GM23338 (cell line): ENCODE measurements at regions not wholly inside any gene's neighbourhood (a gene's known extent, or its start where the extent isn't known, plus 50 kb on each side); places are given as distances from the start of the nearest gene placed in this dataset.

Experiments used
- CREB1 ChIP-seq: fragments of 250-450 bp; sonication (Bioruptor Pico); IDR thresholded peaks from 2 replicates; pipeline ENCODE4 v1.5.0; 2020; ENCODE audit warnings: low read depth, mild to moderate bottlenecking, moderate library complexity
- EZH2phosphoT487 ChIP-seq: fragments of 200-600 bp; sonication (generic); IDR thresholded peaks from one replicate; pipeline ENCODE4 v1.8.1; 2018; ENCODE audit warnings: antibody characterized with exemption; ENCODE audit not compliant: unreplicated experiment
- NANOG ChIP-seq: IDR thresholded peaks from 2 replicates; pipeline ENCODE4 v1.6.1; 2016; ENCODE audit warnings: antibody characterized with exemption, borderline replicate concordance
- POLR2AphosphoS5 ChIP-seq: IDR thresholded peaks from 2 replicates; pipeline ENCODE4 v1.6.1; 2016; ENCODE audit warnings: antibody characterized with exemption, low read depth
- REST ChIP-seq: IDR thresholded peaks from one replicate; pipeline ENCODE4 v1.6.1; 2018; ENCODE audit warnings: antibody characterized with exemption; ENCODE audit not compliant: unreplicated experiment
- ZNF114 ChIP-seq: fragments of 250-450 bp; sonication (Bioruptor Pico); IDR thresholded peaks from 2 replicates; pipeline ENCODE4 v1.5.0; 2020; ENCODE audit warnings: mild to moderate bottlenecking, moderate library complexity
- ZNF331 ChIP-seq: fragments of 250-450 bp; sonication (Bioruptor Pico); IDR thresholded peaks from 2 replicates; pipeline ENCODE4 v1.5.0; 2020; ENCODE audit warnings: low read depth, mild to moderate bottlenecking, moderate library complexity
- ZNF462 ChIP-seq: fragments of 250-450 bp; sonication (Bioruptor Pico); IDR thresholded peaks from 2 replicates; pipeline ENCODE4 v1.5.0; 2020; ENCODE audit warnings: mild to moderate bottlenecking, moderate library complexity

- TF ChIP-seq ZNF462 (CRISPR knock-in tag) (no peak), REST (no peak), EZH2phosphoT487 (no peak), POLR2AphosphoS5 (no peak), NANOG (no peak), ZNF331 (no peak), CREB1 (CRISPR knock-in tag) (no peak), ZNF114 (CRISPR knock-in tag) (no peak)
Observed at GRCh38 chr17:37824534-37825485, 80.0 kb upstream of the HNF1B start (continued).
